H1 (cell line): ENCODE measurements at regions not wholly inside any gene's neighbourhood (a gene's known extent, or its start where the extent isn't known, plus 50 kb on each side); places are given as distances from the start of the nearest gene placed in this dataset.

ENCODE experiments used
- CTCF ChIA-PET: fragments of 300-600 bp; sonication (Branson Sonifier 250); formaldehyde crosslinking; loops from one replicate; lab custom pipeline; 2021; ENCODE audit not compliant: partially characterized antibody; lab: Charles Lee
- POLR2A ChIA-PET: fragments of 300-600 bp; sonication (Branson Sonifier 250); formaldehyde crosslinking; loops from one replicate; lab custom pipeline; 2021; ENCODE audit warnings: inconsistent platforms; ENCODE audit not compliant: partially characterized antibody; lab: Charles Lee
- DNase-seq, 2 experiments: peaks; one replicate each; pipeline versions ENCODE4 v3.0.0 to v3.0.0-alpha.2; 2010 to 2022; ENCODE audit warnings: low spot score in 2 of 2, low read depth in 1 of 2, mixed read lengths in 1 of 2
- FAIRE-seq: peaks from 2 replicates; lab custom pipeline; 2011; peaks lifted over from hg19 to GRCh38; lab: Jason Lieb, UNC
- H2AFZ ChIP-seq: 2 replicates; pipeline ENCODE4 v1.8.1; 2012; ENCODE audit warnings: low read length, inconsistent platforms
- H2AK5ac ChIP-seq: 2 replicates; pipeline ENCODE4 v1.6.1; 2013; ENCODE audit warnings: low read depth, low read length
- H2BK120ac ChIP-seq: replicated peaks from 2 replicates; pipeline ENCODE3; 2013; ENCODE audit warnings: low read depth, low read length, inconsistent platforms
- H2BK12ac ChIP-seq: 2 replicates; pipeline ENCODE4 v1.6.1; 2013; ENCODE audit warnings: low read depth, low read length
- H2BK15ac ChIP-seq: 2 replicates; pipeline ENCODE4 v1.6.1; 2013; ENCODE audit warnings: low read length
- H2BK20ac ChIP-seq: 2 replicates; pipeline ENCODE4 v1.6.1; 2013; ENCODE audit warnings: low read length
- H2BK5ac ChIP-seq: 2 replicates; pipeline ENCODE4 v1.6.1; 2013; ENCODE audit warnings: low read depth, low read length
- H3K14ac ChIP-seq: 2 replicates; pipeline ENCODE4 v1.6.1; 2013; ENCODE audit warnings: inconsistent platforms; ENCODE audit not compliant: insufficient read length
- H3K18ac ChIP-seq: 2 replicates; pipeline ENCODE4 v1.6.1; 2013; ENCODE audit warnings: low read length; ENCODE audit errors: extremely low read depth
- H3K23ac ChIP-seq: 2 replicates; pipeline ENCODE4 v1.6.1; 2013; ENCODE audit warnings: inconsistent platforms; ENCODE audit not compliant: insufficient read length
- H3K23me2 ChIP-seq: 2 replicates; pipeline ENCODE4 v1.6.1; 2013; ENCODE audit warnings: low read depth, low read length
- H3K27ac ChIP-seq: 2 replicates; pipeline ENCODE4 v1.6.1; 2011; ENCODE audit warnings: low read depth, low read length, inconsistent platforms
- H3K27me3 ChIP-seq, 4 experiments: replicated peaks in 1 of 4; 1 replicate in 1 of 4; 2 replicates in 3 of 4; pipeline versions ENCODE4 v1.6.1 to v1.8.1; 2011 to 2013; ENCODE audit warnings: low read length in 3 of 4, mild to moderate bottlenecking in 3 of 4, inconsistent platforms in 2 of 4, mixed read lengths in 2 of 4, moderate library complexity in 1 of 4; ENCODE audit not compliant: control insufficient read depth in 3 of 4, insufficient read depth in 3 of 4; ENCODE audit errors: extremely low read depth in 1 of 4
- H3K36me3 ChIP-seq, 4 experiments: 2 replicates each; pipeline versions ENCODE4 v1.6.1 to v1.8.1; 2011 to 2013; ENCODE audit warnings: mild to moderate bottlenecking in 4 of 4, low read length in 3 of 4, moderate library complexity in 2 of 4, control low read depth in 1 of 4, inconsistent platforms in 1 of 4; ENCODE audit not compliant: insufficient read depth in 4 of 4, control insufficient read depth in 2 of 4
- H3K4ac ChIP-seq: replicated peaks from 2 replicates; pipeline ENCODE3; 2013; ENCODE audit warnings: low read length, low read depth, mixed read lengths, inconsistent platforms; ENCODE audit not compliant: insufficient read length
- H3K4me1 ChIP-seq, 4 experiments: replicated peaks in 1 of 4; 1 replicate in 1 of 4; 2 replicates in 3 of 4; pipeline versions ENCODE4 v1.6.1 to v1.8.1; 2011 to 2013; ENCODE audit warnings: low read length in 3 of 4, inconsistent platforms in 2 of 4, mixed read lengths in 1 of 4; ENCODE audit not compliant: insufficient read depth in 4 of 4, control insufficient read depth in 3 of 4
- H3K4me2 ChIP-seq, 2 experiments: 2 replicates each; pipeline versions ENCODE4 v1.6.1 to v1.8.1; 2011 to 2013; ENCODE audit warnings: low read depth in 2 of 2, low read length in 2 of 2, control low read depth in 1 of 2, inconsistent platforms in 1 of 2, mild to moderate bottlenecking in 1 of 2; ENCODE audit not compliant: insufficient read depth in 1 of 2
- H3K4me3 ChIP-seq, 4 experiments: fragments of 200-600, 300-600 bp in 1 of 4; sonication (generic), shearing (Covaris generic), sonication (Bioruptor Twin) in 1 of 4; 2 replicates each; pipeline versions ENCODE4 v1.5.1 to v1.8.1; 2011 to 2016; ENCODE audit warnings: low read length in 4 of 4, low read depth in 3 of 4, control low read depth in 2 of 4, inconsistent platforms in 2 of 4, mild to moderate bottlenecking in 2 of 4, mixed read lengths in 1 of 4, moderate library complexity in 1 of 4; ENCODE audit not compliant: insufficient read depth in 2 of 4; ENCODE audit errors: extremely low read depth in 1 of 4
- H3K56ac ChIP-seq: replicated peaks from 2 replicates; pipeline ENCODE3; 2013; ENCODE audit warnings: low read depth, mild to moderate bottlenecking, mixed read lengths, low read length, inconsistent platforms; ENCODE audit not compliant: insufficient read length
- H3K79me1 ChIP-seq: 2 replicates; pipeline ENCODE4 v1.6.1; 2013; ENCODE audit warnings: low read depth, low read length, control low read depth
- H3K79me2 ChIP-seq, 2 experiments: 2 replicates each; pipeline versions ENCODE4 v1.6.1 to v1.8.1; 2012 to 2013; ENCODE audit warnings: low read length in 2 of 2, mild to moderate bottlenecking in 2 of 2, inconsistent platforms in 1 of 2; ENCODE audit not compliant: insufficient read depth in 2 of 2, control insufficient read depth in 1 of 2
- H3K9ac ChIP-seq, 4 experiments: replicated peaks in 1 of 4; 1 replicate in 1 of 4; 2 replicates in 3 of 4; pipeline versions ENCODE4 v1.6.1 to v1.8.1; 2011 to 2013; ENCODE audit warnings: low read depth in 3 of 4, low read length in 3 of 4, control low read depth in 2 of 4, mild to moderate bottlenecking in 2 of 4, moderate library complexity in 2 of 4, inconsistent platforms in 1 of 4; ENCODE audit errors: extremely low read depth in 1 of 4
- H3K9me3 ChIP-seq, 2 experiments: 2 replicates each; pipeline versions ENCODE4 v1.6.1 to v1.8.1; 2012 to 2013; ENCODE audit warnings: mild to moderate bottlenecking in 2 of 2, moderate library complexity in 2 of 2, control low read depth in 1 of 2, inconsistent platforms in 1 of 2, low read depth in 1 of 2, low read length in 1 of 2, mixed read lengths in 1 of 2; ENCODE audit not compliant: insufficient read depth in 2 of 2
- H4K20me1 ChIP-seq, 2 experiments: replicated peaks in 1 of 2; 2 replicates each; pipeline versions ENCODE3 to v1.8.1; 2011 to 2013; ENCODE audit warnings: inconsistent platforms in 2 of 2, low read length in 2 of 2, mild to moderate bottlenecking in 1 of 2; ENCODE audit not compliant: insufficient read depth in 2 of 2, control insufficient read depth in 1 of 2
- H4K5ac ChIP-seq: 2 replicates; pipeline ENCODE4 v1.6.1; 2013; ENCODE audit warnings: low read length, low read depth, mixed read lengths, inconsistent platforms; ENCODE audit not compliant: insufficient read length
- H4K8ac ChIP-seq: 2 replicates; pipeline ENCODE4 v1.8.0; 2013; ENCODE audit warnings: mild to moderate bottlenecking, moderate library complexity, low read length, inconsistent platforms; ENCODE audit not compliant: insufficient read depth; ENCODE audit errors: extremely low read depth
- H4K91ac ChIP-seq: replicated peaks from 2 replicates; pipeline ENCODE3; 2013; ENCODE audit warnings: low read length, mixed read lengths, inconsistent platforms; ENCODE audit not compliant: insufficient read length
- JUN ChIP-seq: IDR thresholded peaks from 2 replicates; pipeline ENCODE4 v1.6.1; 2011; ENCODE audit warnings: low read depth, mild to moderate bottlenecking, improper control_type of control experiment, low read length
- WGBS, 2 experiments: shearing (Covaris generic) in 1 of 2; methylation state at CpG; one replicate each; pipeline versions ENCODE4 v1.1.6 to v1.1.7; 2013 to 2015; ENCODE audit warnings: low lambda C conversion rate in 2 of 2, mixed read lengths in 2 of 2, inconsistent platforms in 1 of 2, low coverage in 1 of 2, missing lambda C conversion rate in 1 of 2; ENCODE audit not compliant: insufficient replicate concordance in 2 of 2, insufficient coverage in 1 of 2, insufficient read length in 1 of 2; ENCODE audit errors: extremely low coverage in 1 of 2, missing lambda C conversion rate in 1 of 2; 5-methylcytosine and 5-hydroxymethylcytosine counted together

DNA sequence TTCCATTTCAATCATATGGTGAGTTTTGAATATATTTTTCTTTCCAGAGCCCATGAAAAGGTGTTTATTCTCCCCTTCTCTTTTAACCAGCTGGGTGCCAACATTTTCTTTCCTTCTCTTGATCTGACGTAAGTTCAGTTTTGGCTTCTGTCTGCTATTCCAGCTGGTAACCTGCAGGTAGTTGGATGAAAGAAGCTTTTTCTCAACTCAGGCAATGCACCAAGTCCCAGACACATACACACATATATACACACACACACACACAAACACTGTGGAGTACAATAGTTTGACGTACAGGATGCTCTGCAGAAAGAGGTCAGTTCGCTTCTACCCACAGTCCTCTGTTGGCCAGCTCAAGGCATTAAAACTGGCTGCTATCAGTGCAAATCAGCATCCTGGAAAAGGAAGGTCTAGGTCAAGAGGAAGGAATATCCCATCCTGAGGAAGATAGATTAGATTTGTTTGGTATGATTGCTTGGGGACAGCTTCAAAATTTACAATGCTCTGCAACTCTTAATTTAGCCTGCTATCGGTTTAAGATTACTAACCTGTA is 214.3 kb upstream of the SEMA6A start:
- Histone ChIP-seq H2BK12ac (no peak overlapping the region), H3K4ac (no peak overlapping the region), H3K18ac (no peak overlapping the region), H4K8ac (no peak overlapping the region), H4K5ac (no peak overlapping the region), H3K23me2 (no peaks in the 10 kb centered on the region), H2BK15ac (peak overlapping the region; percentile 2; the same call in 1 of the 2 replicates), H2BK120ac (no peak overlapping the region), H3K4me1 (peaks cover 0 to 2% (median 0%) of the 10 kb centered on the region in 4 experiments; a peak in 1 of 7 replicates), H3K23ac (no peak overlapping the region), H3K4me3 (no peak overlapping the region), H3K9me3 (peaks cover 7 to 8% of the 10 kb centered on the region in 2 experiments; a peak in 3 of 4 replicates), H3K56ac (no peak overlapping the region), H2AK5ac (no peak overlapping the region), H3K27me3 (no peaks in the 10 kb centered on the region), H2BK20ac (no peak overlapping the region), H3K79me2 (no peaks in the 10 kb centered on the region), H4K20me1 (no peaks in the 10 kb centered on the region), H3K27ac (no peak overlapping the region), H3K4me2 (no peak overlapping the region), H4K91ac (no peak overlapping the region), H2AFZ (no peak overlapping the region), H3K79me1 (no peaks in the 10 kb centered on the region), H3K9ac (no peak overlapping the region), H3K14ac (no peak overlapping the region), H2BK5ac (no peak overlapping the region), H3K36me3 (no peaks in the 10 kb centered on the region; a peak in 1 of 8 replicates)
- DNase-seq (no peak), FAIRE-seq (no peak)
- 71% methylated on average over 4 of the region's 4 CpGs; no CpG with 5 or more reads in 1 of the 2 experiments for WGBS, 2 experiments
- no peak for TF ChIP-seq JUN
- ChIA-PET CTCF (interaction anchor here (1.5 to 3.0 kb wide), 2 partner anchors 11 to 203 kb away, joined by 3 to 8 read pairs; no protein-coding TSS in a partner anchor), POLR2A (interaction anchor here (1.4 kb wide), 1 partner anchor 7 kb away, joined by 3 read pairs; no protein-coding TSS in a partner anchor)
